ENCODE measurements at regions not wholly inside any gene's neighbourhood (a gene's known extent, or its start where the extent isn't known, plus 50 kb on each side); places are given as distances from the start of the nearest gene placed in this dataset.

GRCh38 chr2:167438206-167438605, 549.9 kb downstream of the XIRP2 start:
- DNase-seq (ENCODE audit: low read depth, low spot score) = no peak

- DNase-seq (ENCODE audit: low read depth, low spot score) = no peak
These were observed 543.7 kb downstream of the XIRP2 start for GRCh38 chr2:167431949-167432348.

- DNase-seq (ENCODE audit: low read depth, low spot score) = no peak
These were observed 542.2 kb downstream of the XIRP2 start for GRCh38 chr2:167430447-167430846.

GRCh38 chr2:167424803-167425755, 536.8 kb downstream of the XIRP2 start:
- DNase-seq (ENCODE audit: low read depth, low spot score) = no peak

- no peak for DNase-seq (ENCODE audit: low read depth, low spot score)
These were observed 535.9 kb downstream of the XIRP2 start for GRCh38 chr2:167424221-167424620.

- no peak for DNase-seq (ENCODE audit: low read depth, low spot score)
These were observed 535.5 kb downstream of the XIRP2 start for GRCh38 chr2:167423731-167424130.

GRCh38 chr2:167420211-167420610, 531.9 kb downstream of the XIRP2 start:
- no peak for DNase-seq (ENCODE audit: low read depth, low spot score)

GRCh38 chr2:167415068-167415467, 526.8 kb downstream of the XIRP2 start:
- no peak for DNase-seq (ENCODE audit: low read depth, low spot score)

- no peak for DNase-seq (ENCODE audit: low read depth, low spot score)
These were observed 523.1 kb downstream of the XIRP2 start for GRCh38 chr2:167411367-167411766.

GRCh38 chr2:167406558-167406957, 518.3 kb downstream of the XIRP2 start:
- no peak for DNase-seq (ENCODE audit: low read depth, low spot score)

GRCh38 chr2:167404627-167405284, 516.5 kb downstream of the XIRP2 start:
- DNase-seq (ENCODE audit: low read depth, low spot score) = no peak

- DNase-seq (ENCODE audit: low read depth, low spot score) = no peak
These were observed 513.0 kb downstream of the XIRP2 start for GRCh38 chr2:167401309-167401708.

GRCh38 chr2:167400546-167400945, 512.3 kb downstream of the XIRP2 start:
- no peak for DNase-seq (ENCODE audit: low read depth, low spot score)

GRCh38 chr2:167398873-167399272, 510.6 kb downstream of the XIRP2 start:
- DNase-seq (ENCODE audit: low read depth, low spot score) = no peak

GRCh38 chr2:167388901-167389300, 500.6 kb downstream of the XIRP2 start:
- DNase-seq (ENCODE audit: low read depth, low spot score) = no peak

- no peak for DNase-seq (ENCODE audit: low read depth, low spot score)
These were observed 500.2 kb downstream of the XIRP2 start for GRCh38 chr2:167388497-167388896.

GRCh38 chr2:167386694-167387093, 498.4 kb downstream of the XIRP2 start:
- no peak for DNase-seq (ENCODE audit: low read depth, low spot score)

- DNase-seq (ENCODE audit: low read depth, low spot score) = no peak
These were observed 495.4 kb downstream of the XIRP2 start for GRCh38 chr2:167383610-167384194.

GRCh38 chr2:167381349-167381748, 493.1 kb downstream of the XIRP2 start:
- DNase-seq (ENCODE audit: low read depth, low spot score) = no peak

- no peak for DNase-seq (ENCODE audit: low read depth, low spot score)
These were observed 492.3 kb downstream of the XIRP2 start for GRCh38 chr2:167380555-167380954.

GRCh38 chr2:167380094-167380493, 491.8 kb downstream of the XIRP2 start:
- no peak for DNase-seq (ENCODE audit: low read depth, low spot score)

GRCh38 chr2:167369083-167369482, 480.8 kb downstream of the XIRP2 start:
- DNase-seq (ENCODE audit: low read depth, low spot score) = no peak

- DNase-seq (ENCODE audit: low read depth, low spot score) = no peak
These were observed 480.1 kb downstream of the XIRP2 start for GRCh38 chr2:167368371-167368770.

All from brain pericyte (primary cell).